HepG2 (cell line): ENCODE measurements at regions not wholly inside any gene's neighbourhood (a gene's known extent, or its start where the extent isn't known, plus 50 kb on each side); places are given as distances from the start of the nearest gene placed in this dataset.
"Not testable (repeated sequence)": the region's sequence is repeated elsewhere in the genome, so short reads cannot be mapped to it uniquely, and the experiment has no call there.

Experiments used
- EZH2 ChIP-seq: conservative IDR thresholded peaks from 2 replicates; pipeline ENCODE4 v1.6.1; 2012; ENCODE audit warnings: mild to moderate bottlenecking, low read depth, low read length, moderate library complexity
- HCFC1 ChIP-seq: fragments of 150-350 bp; IDR thresholded peaks from 2 replicates; pipeline ENCODE4 v1.6.1; 2014; ENCODE audit warnings: low read depth, low read length
- HOXA5 ChIP-seq: sonication (generic); formaldehyde crosslinking; IDR thresholded peaks from 2 replicates; pipeline ENCODE4 v1.4.0; 2020; ENCODE audit warnings: missing genetic modification reagents
- KLF6 ChIP-seq: IDR thresholded peaks from 2 replicates; pipeline ENCODE4 v1.8.0; 2016; ENCODE audit warnings: missing biosample characterization, missing genetic modification reagents
- POLR2A ChIP-seq, 2 experiments: IDR thresholded peaks; 2 replicates each; pipeline ENCODE4 v1.6.1; 2011; ENCODE audit warnings: low read depth in 2 of 2, low read length in 2 of 2, mild to moderate bottlenecking in 1 of 2, moderate library complexity in 1 of 2; ENCODE audit not compliant: insufficient read depth in 1 of 2
- RAD51 ChIP-seq: fragments of 450-650 bp; IDR thresholded peaks from 2 replicates; pipeline ENCODE4 v1.6.1; 2016; ENCODE audit warnings: borderline replicate concordance
- SMAD9 ChIP-seq: sonication (generic); formaldehyde crosslinking; IDR thresholded peaks from 2 replicates; pipeline ENCODE4 v1.5.1; 2020; ENCODE audit warnings: mild to moderate bottlenecking, missing genetic modification reagents
- ZFP36L1 ChIP-seq: sonication (generic); formaldehyde crosslinking; IDR thresholded peaks from 2 replicates; pipeline ENCODE4 v1.8.0; 2022; ENCODE audit warnings: mild to moderate bottlenecking, missing genetic modification reagents, moderate library complexity
- ZNF484 ChIP-seq: sonication (generic); formaldehyde crosslinking; IDR thresholded peaks from 2 replicates; pipeline ENCODE4 v1.5.1; 2020; ENCODE audit warnings: mild to moderate bottlenecking, low read depth, missing genetic modification reagents, borderline replicate concordance
- ZNF776 ChIP-seq: sonication (generic); formaldehyde crosslinking; IDR thresholded peaks from 2 replicates; pipeline ENCODE4 v1.4.0; 2020; ENCODE audit warnings: mild to moderate bottlenecking, missing genetic modification reagents
- TF ChIP-seq, protein P1 (sequence below): sonication (generic); formaldehyde crosslinking; IDR thresholded peaks from 2 replicates; pipeline ENCODE4 v1.8.1; 2023; ENCODE audit warnings: missing genetic modification reagents, mild to moderate bottlenecking, borderline replicate concordance
- TF ChIP-seq, protein P2 (sequence below), 2 experiments: sonication (generic) in 1 of 2; formaldehyde crosslinking in 1 of 2; IDR thresholded peaks; 2 replicates each; pipeline versions ENCODE4 v1.5.1 to v1.6.1; 2011 to 2020; ENCODE audit warnings: borderline replicate concordance in 1 of 2, low read depth in 1 of 2, low read length in 1 of 2, mild to moderate bottlenecking in 1 of 2, missing genetic modification reagents in 1 of 2, moderate library complexity in 1 of 2
- TF ChIP-seq, protein P3 (sequence below): sonication (generic); formaldehyde crosslinking; IDR thresholded peaks from 2 replicates; pipeline ENCODE4 v1.4.0; 2020; ENCODE audit warnings: missing genetic modification reagents

DNA sequence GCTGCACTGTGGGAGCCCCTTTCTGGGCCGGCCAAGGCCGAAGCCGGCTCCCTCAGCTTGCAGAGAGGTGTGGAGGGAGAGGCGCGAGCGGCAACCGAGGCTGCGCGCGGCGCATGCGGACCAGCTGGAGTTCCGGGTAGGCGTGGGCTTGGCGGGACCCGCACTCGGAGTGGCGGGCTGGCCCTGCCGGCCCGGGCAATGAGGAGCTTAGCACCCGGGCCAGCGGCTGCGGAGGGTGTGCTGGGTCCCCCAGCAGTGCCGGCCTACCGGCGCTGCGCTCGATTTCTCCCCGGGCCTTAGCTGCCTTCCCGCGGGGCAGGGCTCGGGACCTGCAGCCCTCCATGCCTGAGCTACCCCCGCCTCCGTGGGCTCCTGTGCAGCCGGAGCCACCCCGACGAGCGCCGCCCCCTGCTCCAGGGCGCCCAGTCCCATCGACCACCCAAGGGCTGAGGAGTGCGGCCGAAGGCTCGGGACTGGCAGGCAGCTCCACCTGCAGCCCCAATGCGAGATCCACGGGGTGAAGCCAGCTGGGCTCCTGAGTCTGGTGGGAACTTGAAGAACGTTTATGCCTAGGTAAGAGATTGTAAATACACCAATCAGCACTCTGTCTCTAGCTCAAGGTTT lies 777.9 kb downstream of the CDH11 start:
- TF ChIP-seq ZFP36L1; KLF6 (CRISPR knock-in tag); EZH2; HCFC1; HOXA5 (CRISPR knock-in tag); SMAD9 (CRISPR knock-in tag); POLR2A (IDR thresholded peaks at IDR 0.05; ENCODE audit: insufficient read depth in 1 of 2, low read depth in 2 of 2, low read length in 2 of 2); ZNF776; RAD51; ZNF484 (CRISPR knock-in tag): not testable (repeated sequence)
- TF ChIP-seq, protein P1, sequence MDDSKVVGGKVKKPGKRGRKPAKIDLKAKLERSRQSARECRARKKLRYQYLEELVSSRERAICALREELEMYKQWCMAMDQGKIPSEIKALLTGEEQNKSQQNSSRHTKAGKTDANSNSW (CRISPR knock-in tag), result not testable (repeated sequence)
- TF ChIP-seq, protein P2, sequence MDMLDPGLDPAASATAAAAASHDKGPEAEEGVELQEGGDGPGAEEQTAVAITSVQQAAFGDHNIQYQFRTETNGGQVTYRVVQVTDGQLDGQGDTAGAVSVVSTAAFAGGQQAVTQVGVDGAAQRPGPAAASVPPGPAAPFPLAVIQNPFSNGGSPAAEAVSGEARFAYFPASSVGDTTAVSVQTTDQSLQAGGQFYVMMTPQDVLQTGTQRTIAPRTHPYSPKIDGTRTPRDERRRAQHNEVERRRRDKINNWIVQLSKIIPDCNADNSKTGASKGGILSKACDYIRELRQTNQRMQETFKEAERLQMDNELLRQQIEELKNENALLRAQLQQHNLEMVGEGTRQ (IDR thresholded peaks at IDR 0.05; ENCODE audit: low read depth, low read length), result not testable (repeated sequence)
- TF ChIP-seq, protein P2 (CRISPR knock-in tag; IDR thresholded peaks at IDR 0.05; ENCODE audit: borderline replicate concordance), result not testable (repeated sequence)
- TF ChIP-seq, protein P3, sequence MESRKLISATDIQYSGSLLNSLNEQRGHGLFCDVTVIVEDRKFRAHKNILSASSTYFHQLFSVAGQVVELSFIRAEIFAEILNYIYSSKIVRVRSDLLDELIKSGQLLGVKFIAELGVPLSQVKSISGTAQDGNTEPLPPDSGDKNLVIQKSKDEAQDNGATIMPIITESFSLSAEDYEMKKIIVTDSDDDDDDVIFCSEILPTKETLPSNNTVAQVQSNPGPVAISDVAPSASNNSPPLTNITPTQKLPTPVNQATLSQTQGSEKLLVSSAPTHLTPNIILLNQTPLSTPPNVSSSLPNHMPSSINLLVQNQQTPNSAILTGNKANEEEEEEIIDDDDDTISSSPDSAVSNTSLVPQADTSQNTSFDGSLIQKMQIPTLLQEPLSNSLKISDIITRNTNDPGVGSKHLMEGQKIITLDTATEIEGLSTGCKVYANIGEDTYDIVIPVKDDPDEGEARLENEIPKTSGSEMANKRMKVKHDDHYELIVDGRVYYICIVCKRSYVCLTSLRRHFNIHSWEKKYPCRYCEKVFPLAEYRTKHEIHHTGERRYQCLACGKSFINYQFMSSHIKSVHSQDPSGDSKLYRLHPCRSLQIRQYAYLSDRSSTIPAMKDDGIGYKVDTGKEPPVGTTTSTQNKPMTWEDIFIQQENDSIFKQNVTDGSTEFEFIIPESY (CRISPR knock-in tag), result not testable (repeated sequence)
